SK-N-SH treated with all-trans-retinoic acid at 6 μM for 48 hours (cell line): ENCODE measurements at regions not wholly inside any gene's neighbourhood (a gene's known extent, or its start where the extent isn't known, plus 50 kb on each side); places are given as distances from the start of the nearest gene placed in this dataset.

Experiments
- ESRRG ChIP-seq: fragments of 250-450 bp; sonication (Bioruptor Pico); IDR thresholded peaks from 2 replicates; pipeline ENCODE4 v1.6.1; 2021; ENCODE audit warnings: mild to moderate bottlenecking
- OSR1 ChIP-seq: fragments of 250-450 bp; sonication (Bioruptor Pico); IDR thresholded peaks from 2 replicates; pipeline ENCODE4 v1.8.0; 2022; ENCODE audit warnings: moderate library complexity, mild to moderate bottlenecking, inconsistent platforms
- ZFP3 ChIP-seq: fragments of 250-450 bp; sonication (Bioruptor Pico); IDR thresholded peaks from 2 replicates; pipeline ENCODE4 v1.5.0; 2020; ENCODE audit warnings: mild to moderate bottlenecking, moderate library complexity
- TF ChIP-seq, protein P1 (sequence below): fragments of 250-450 bp; sonication (Bioruptor Pico); IDR thresholded peaks from 2 replicates; pipeline ENCODE4 v1.8.0; 2020; ENCODE audit warnings: mild to moderate bottlenecking, moderate library complexity, borderline replicate concordance
- TF ChIP-seq, protein P2 (sequence below): fragments of 250-450 bp; sonication (Bioruptor Pico); IDR thresholded peaks from 2 replicates; pipeline ENCODE4 v1.5.0; 2020; ENCODE audit warnings: mild to moderate bottlenecking, moderate library complexity
- TF ChIP-seq, protein P3 (sequence below): fragments of 250-450 bp; sonication (Bioruptor Pico); IDR thresholded peaks from 2 replicates; pipeline ENCODE4 v1.5.1; 2021; ENCODE audit warnings: mild to moderate bottlenecking, moderate library complexity
- TF ChIP-seq, protein P4 (sequence below): fragments of 250-450 bp; sonication (Bioruptor Pico); IDR thresholded peaks from 2 replicates; pipeline ENCODE4 v1.5.1; 2020; ENCODE audit warnings: low read depth, mild to moderate bottlenecking, moderate library complexity

DNA sequence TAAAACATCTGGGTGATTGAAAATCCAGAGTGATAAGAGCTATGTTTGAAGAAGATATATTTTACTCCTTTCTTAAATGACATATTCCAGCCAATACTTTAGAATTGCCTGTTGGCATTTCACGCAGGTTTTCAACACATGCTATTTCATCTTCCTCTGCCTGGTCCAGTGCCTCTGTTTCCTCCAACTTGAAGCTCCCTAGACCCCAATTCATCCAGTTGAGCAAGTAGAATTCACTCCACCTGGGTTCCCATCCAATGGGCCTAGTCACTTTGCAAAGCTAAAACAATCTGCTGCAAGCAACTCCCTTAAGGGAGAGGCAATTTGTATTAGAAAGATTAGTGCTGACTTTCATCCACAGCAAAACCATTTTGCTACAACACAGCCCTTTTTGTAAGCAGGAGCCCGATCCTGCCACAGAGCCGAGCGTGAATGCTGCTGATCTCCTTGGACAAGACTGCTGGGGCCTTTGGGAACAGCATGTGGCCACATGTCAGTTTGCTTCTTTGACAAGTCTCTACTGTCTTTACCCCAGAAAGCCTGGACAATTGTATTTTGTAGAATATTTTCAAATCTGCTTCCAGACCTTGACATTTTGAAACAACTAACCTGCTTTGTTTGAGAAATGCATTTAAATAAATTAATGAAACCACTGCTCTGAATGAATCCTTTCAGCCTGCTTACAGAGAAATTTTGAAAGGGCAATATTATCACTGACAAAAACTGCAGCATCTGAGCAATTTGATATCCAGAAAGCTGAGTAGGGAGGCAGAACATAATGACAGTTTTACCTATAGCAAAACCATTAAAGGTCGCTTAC lies 259.1 kb downstream of the TDRD15 start:
- TF ChIP-seq, protein P1, sequence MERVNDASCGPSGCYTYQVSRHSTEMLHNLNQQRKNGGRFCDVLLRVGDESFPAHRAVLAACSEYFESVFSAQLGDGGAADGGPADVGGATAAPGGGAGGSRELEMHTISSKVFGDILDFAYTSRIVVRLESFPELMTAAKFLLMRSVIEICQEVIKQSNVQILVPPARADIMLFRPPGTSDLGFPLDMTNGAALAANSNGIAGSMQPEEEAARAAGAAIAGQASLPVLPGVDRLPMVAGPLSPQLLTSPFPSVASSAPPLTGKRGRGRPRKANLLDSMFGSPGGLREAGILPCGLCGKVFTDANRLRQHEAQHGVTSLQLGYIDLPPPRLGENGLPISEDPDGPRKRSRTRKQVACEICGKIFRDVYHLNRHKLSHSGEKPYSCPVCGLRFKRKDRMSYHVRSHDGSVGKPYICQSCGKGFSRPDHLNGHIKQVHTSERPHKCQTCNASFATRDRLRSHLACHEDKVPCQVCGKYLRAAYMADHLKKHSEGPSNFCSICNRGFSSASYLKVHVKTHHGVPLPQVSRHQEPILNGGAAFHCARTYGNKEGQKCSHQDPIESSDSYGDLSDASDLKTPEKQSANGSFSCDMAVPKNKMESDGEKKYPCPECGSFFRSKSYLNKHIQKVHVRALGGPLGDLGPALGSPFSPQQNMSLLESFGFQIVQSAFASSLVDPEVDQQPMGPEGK (CRISPR knock-in tag), result no peak
- TF ChIP-seq, protein P2, sequence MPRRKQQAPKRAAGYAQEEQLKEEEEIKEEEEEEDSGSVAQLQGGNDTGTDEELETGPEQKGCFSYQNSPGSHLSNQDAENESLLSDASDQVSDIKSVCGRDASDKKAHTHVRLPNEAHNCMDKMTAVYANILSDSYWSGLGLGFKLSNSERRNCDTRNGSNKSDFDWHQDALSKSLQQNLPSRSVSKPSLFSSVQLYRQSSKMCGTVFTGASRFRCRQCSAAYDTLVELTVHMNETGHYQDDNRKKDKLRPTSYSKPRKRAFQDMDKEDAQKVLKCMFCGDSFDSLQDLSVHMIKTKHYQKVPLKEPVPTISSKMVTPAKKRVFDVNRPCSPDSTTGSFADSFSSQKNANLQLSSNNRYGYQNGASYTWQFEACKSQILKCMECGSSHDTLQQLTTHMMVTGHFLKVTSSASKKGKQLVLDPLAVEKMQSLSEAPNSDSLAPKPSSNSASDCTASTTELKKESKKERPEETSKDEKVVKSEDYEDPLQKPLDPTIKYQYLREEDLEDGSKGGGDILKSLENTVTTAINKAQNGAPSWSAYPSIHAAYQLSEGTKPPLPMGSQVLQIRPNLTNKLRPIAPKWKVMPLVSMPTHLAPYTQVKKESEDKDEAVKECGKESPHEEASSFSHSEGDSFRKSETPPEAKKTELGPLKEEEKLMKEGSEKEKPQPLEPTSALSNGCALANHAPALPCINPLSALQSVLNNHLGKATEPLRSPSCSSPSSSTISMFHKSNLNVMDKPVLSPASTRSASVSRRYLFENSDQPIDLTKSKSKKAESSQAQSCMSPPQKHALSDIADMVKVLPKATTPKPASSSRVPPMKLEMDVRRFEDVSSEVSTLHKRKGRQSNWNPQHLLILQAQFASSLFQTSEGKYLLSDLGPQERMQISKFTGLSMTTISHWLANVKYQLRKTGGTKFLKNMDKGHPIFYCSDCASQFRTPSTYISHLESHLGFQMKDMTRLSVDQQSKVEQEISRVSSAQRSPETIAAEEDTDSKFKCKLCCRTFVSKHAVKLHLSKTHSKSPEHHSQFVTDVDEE, result no peak
- TF ChIP-seq, protein P3, sequence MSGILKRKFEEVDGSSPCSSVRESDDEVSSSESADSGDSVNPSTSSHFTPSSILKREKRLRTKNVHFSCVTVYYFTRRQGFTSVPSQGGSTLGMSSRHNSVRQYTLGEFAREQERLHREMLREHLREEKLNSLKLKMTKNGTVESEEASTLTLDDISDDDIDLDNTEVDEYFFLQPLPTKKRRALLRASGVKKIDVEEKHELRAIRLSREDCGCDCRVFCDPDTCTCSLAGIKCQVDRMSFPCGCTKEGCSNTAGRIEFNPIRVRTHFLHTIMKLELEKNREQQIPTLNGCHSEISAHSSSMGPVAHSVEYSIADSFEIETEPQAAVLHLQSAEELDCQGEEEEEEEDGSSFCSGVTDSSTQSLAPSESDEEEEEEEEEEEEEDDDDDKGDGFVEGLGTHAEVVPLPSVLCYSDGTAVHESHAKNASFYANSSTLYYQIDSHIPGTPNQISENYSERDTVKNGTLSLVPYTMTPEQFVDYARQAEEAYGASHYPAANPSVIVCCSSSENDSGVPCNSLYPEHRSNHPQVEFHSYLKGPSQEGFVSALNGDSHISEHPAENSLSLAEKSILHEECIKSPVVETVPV (CRISPR knock-in tag), result no peak
- no peak for TF ChIP-seq ZFP3
- TF ChIP-seq, protein P4, sequence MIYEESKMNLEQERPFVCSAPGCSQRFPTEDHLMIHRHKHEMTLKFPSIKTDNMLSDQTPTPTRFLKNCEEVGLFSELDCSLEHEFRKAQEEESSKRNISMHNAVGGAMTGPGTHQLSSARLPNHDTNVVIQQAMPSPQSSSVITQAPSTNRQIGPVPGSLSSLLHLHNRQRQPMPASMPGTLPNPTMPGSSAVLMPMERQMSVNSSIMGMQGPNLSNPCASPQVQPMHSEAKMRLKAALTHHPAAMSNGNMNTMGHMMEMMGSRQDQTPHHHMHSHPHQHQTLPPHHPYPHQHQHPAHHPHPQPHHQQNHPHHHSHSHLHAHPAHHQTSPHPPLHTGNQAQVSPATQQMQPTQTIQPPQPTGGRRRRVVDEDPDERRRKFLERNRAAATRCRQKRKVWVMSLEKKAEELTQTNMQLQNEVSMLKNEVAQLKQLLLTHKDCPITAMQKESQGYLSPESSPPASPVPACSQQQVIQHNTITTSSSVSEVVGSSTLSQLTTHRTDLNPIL (CRISPR knock-in tag), result no peak
- no peak for TF ChIP-seq ESRRG (CRISPR knock-in tag)
- TF ChIP-seq OSR1 (CRISPR knock-in tag), result no peak
